ENCODE measurements at regions not wholly inside any gene's neighbourhood (a gene's known extent, or its start where the extent isn't known, plus 50 kb on each side); places are given as distances from the start of the nearest gene placed in this dataset.

DNA sequence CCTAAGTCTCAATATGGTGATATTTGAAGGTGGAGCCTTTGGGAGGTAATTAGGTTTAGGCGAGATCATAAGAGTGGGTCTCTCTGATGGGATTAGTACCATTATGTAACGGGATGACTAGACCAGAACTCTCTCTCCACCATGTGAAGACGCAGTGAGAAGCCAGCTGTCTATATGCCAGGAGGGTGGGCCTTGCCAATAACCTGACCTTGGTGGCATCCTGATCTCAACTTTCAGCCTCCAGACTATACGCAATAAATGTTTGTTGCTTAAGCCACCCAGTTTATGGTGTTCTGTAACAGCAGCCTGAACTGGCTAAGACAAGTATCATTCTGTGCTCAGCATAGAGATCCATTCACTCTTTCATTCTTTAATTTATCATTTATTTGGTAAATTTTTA is 167.2 kb upstream of the CDH11 start:
- Histone ChIP-seq H3K27me3 (ENCODE audit: insufficient read depth, poor library complexity, severe bottlenecking) (no peaks in the 10 kb centered on the region), H3K9me3 (ENCODE audit: severe bottlenecking) (no peaks in the 10 kb centered on the region), H3K36me3 (ENCODE audit: low read depth) (no peaks in the 10 kb centered on the region), H3K4me1 (ENCODE audit: insufficient read depth, poor library complexity, severe bottlenecking) (no peaks in the 10 kb centered on the region), H3K27ac (ENCODE audit: poor library complexity, severe bottlenecking) (no peak overlapping the region), H3K4me3 (ENCODE audit: severe bottlenecking) (no peak overlapping the region)
- ATAC-seq (ENCODE audit: low read depth) (no peak), DNase-seq (ENCODE audit: low spot score) (no peak)
- TF ChIP-seq, protein P1, sequence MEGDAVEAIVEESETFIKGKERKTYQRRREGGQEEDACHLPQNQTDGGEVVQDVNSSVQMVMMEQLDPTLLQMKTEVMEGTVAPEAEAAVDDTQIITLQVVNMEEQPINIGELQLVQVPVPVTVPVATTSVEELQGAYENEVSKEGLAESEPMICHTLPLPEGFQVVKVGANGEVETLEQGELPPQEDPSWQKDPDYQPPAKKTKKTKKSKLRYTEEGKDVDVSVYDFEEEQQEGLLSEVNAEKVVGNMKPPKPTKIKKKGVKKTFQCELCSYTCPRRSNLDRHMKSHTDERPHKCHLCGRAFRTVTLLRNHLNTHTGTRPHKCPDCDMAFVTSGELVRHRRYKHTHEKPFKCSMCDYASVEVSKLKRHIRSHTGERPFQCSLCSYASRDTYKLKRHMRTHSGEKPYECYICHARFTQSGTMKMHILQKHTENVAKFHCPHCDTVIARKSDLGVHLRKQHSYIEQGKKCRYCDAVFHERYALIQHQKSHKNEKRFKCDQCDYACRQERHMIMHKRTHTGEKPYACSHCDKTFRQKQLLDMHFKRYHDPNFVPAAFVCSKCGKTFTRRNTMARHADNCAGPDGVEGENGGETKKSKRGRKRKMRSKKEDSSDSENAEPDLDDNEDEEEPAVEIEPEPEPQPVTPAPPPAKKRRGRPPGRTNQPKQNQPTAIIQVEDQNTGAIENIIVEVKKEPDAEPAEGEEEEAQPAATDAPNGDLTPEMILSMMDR (IDR thresholded peaks at IDR 0.05; ENCODE audit: poor library complexity, severe bottlenecking), result no peak

DNA sequence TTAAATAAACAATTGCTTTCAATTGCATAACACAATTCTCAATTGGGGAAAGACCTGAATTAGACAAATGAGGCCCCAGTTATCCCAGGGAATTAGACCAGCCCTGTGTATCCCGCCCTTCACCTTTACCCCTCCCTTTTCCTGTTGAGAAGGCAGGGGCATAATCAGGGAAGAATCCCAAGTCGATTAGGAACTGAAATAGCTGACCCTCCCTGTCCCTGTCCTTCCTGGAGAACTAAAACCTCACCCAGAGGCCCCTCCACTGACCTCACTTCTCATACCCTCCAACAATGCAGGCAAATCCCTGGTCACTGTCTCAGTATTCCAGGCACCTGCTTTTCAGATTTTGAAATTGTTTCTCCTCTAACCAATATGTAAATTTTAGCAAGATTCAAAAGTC is 165.4 kb upstream of the CDH11 start:
- TF ChIP-seq, protein P1 (IDR thresholded peaks at IDR 0.05; ENCODE audit: poor library complexity, severe bottlenecking), result no peak
- H3K36me3 ChIP-seq (ENCODE audit: low read depth), result no peaks in the 10 kb centered on the region
- H3K4me1 ChIP-seq (ENCODE audit: insufficient read depth, poor library complexity, severe bottlenecking), result no peaks in the 10 kb centered on the region
- H3K27ac ChIP-seq (ENCODE audit: poor library complexity, severe bottlenecking), result no peak overlapping the region
- no peak overlapping the region for H3K4me3 ChIP-seq (ENCODE audit: severe bottlenecking)
- no peaks in the 10 kb centered on the region for H3K9me3 ChIP-seq (ENCODE audit: severe bottlenecking)
- no peaks in the 10 kb centered on the region for H3K27me3 ChIP-seq (ENCODE audit: insufficient read depth, poor library complexity, severe bottlenecking)
- DNase-seq (ENCODE audit: low spot score), result no peak
- no peak for ATAC-seq (ENCODE audit: low read depth)

DNA sequence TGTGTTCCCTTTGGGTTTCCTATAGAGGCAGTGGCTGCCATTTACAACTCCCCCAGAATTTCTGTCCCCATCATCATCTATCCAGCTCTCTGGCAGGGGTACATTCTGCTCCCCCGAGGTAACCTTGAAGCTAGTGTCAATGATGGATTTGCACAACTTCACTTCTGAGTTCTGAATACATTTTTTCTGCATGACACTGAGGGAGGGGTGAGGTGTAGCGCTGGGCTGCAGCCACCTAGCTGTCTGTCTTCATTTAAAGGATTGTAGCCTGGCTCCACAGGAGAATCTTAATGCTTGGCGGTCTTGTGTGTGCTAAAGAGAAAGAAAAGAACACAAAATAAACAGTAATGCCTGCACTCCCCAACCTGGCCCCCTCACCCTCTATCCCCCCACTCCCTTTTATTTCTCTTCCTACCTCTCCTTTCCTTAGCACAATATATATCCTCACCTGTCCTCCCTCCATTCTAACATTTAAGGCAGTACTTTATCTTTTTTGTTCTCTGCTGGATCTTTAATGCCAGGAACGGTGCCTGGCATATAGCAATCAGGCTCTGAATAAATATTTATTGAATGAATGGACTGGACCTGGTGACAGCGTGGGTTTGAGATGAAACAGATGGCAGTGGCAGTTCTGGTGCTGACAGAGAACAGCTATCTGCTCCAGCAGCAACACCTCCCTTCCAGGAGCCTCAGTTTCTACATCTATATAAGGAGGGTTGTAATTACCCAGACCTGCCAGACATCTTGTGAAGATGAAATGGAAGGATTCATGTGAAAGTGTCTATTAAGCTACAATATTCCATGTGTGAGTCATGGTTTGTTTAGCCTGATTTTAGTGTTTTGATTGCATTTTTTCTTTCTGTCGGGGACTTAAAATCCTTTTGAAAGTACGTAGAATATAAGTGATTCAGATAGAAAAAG is 163.5 kb upstream of the CDH11 start:
- no peak overlapping the region for H3K4me3 ChIP-seq (ENCODE audit: severe bottlenecking)
- H3K27me3 ChIP-seq (ENCODE audit: insufficient read depth, poor library complexity, severe bottlenecking), result no peaks in the 10 kb centered on the region
- H3K4me1 ChIP-seq (ENCODE audit: insufficient read depth, poor library complexity, severe bottlenecking), result no peaks in the 10 kb centered on the region
- no peaks in the 10 kb centered on the region for H3K9me3 ChIP-seq (ENCODE audit: severe bottlenecking)
- TF ChIP-seq, protein P1 (IDR thresholded peaks at IDR 0.05; ENCODE audit: poor library complexity, severe bottlenecking), result no peak
- ATAC-seq (ENCODE audit: low read depth) (no peak), DNase-seq (ENCODE audit: low spot score) (no peak)
- no peaks in the 10 kb centered on the region for H3K36me3 ChIP-seq (ENCODE audit: low read depth)
- H3K27ac ChIP-seq (ENCODE audit: poor library complexity, severe bottlenecking), result no peak overlapping the region

DNA sequence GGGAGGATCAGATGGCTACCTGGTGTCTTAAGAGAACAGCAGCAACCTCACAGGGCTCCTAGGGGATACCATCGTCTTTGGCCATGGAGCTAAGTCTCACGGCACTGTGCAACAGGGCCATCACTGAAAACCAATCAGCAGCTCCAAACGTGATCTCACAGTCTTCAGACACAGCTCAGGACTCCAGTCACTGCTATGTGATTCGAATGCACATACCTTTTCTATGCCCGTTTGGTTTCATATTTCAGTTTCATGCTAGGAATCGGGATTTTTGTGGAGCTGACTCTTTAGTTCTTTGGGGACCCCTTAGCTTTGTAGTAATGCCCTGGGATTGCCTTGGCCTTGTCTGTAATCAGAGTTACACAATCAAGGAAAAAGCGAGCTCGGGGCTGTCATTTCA is 162.8 kb upstream of the CDH11 start:
- TF ChIP-seq, protein P1 (IDR thresholded peaks at IDR 0.05; ENCODE audit: poor library complexity, severe bottlenecking), result no peak
- Histone ChIP-seq H3K9me3 (ENCODE audit: severe bottlenecking) (no peaks in the 10 kb centered on the region), H3K36me3 (ENCODE audit: low read depth) (no peaks in the 10 kb centered on the region), H3K4me3 (ENCODE audit: severe bottlenecking) (no peak overlapping the region), H3K27me3 (ENCODE audit: insufficient read depth, poor library complexity, severe bottlenecking) (no peaks in the 10 kb centered on the region), H3K4me1 (ENCODE audit: insufficient read depth, poor library complexity, severe bottlenecking) (no peaks in the 10 kb centered on the region), H3K27ac (ENCODE audit: poor library complexity, severe bottlenecking) (no peak overlapping the region)
- ATAC-seq (ENCODE audit: low read depth) (no peak), DNase-seq (ENCODE audit: low spot score) (no peak)

DNA sequence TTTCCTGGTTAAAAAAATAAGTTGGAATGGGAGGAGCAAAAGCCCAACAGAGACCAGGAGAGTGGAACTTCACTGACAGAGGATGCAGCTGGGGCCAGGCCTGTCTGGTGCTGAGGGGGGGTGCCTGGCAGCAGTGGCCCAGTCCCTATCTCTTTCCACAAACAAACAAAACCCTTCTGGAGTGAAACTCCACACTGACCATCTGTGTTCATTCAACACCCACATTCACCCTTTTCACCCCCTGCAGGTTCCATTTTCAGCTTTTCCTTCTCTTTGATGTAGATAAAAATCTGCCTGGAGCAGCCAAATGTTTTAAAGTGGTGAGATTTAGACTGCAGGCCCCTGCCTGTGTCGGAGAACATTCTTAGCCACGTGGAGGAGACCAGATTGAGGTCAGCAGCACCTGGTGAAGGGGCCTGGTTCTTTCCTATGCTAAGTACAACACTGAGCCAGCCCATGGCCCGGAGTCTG is 161.4 kb upstream of the CDH11 start:
- Histone ChIP-seq H3K27ac (ENCODE audit: poor library complexity, severe bottlenecking) (no peak overlapping the region), H3K36me3 (ENCODE audit: low read depth) (no peaks in the 10 kb centered on the region), H3K4me3 (ENCODE audit: severe bottlenecking) (no peak overlapping the region), H3K27me3 (ENCODE audit: insufficient read depth, poor library complexity, severe bottlenecking) (no peaks in the 10 kb centered on the region), H3K9me3 (ENCODE audit: severe bottlenecking) (no peaks in the 10 kb centered on the region), H3K4me1 (ENCODE audit: insufficient read depth, poor library complexity, severe bottlenecking) (no peaks in the 10 kb centered on the region)
- ATAC-seq (ENCODE audit: low read depth), result no peak
- no peak for DNase-seq (ENCODE audit: low spot score)
- TF ChIP-seq, protein P1 (IDR thresholded peaks at IDR 0.05; ENCODE audit: poor library complexity, severe bottlenecking), result no peak
